Epithelial cell of esophagus (primary cell): ENCODE measurements at regions not wholly inside any gene's neighbourhood (a gene's known extent, or its start where the extent isn't known, plus 50 kb on each side); places are given as distances from the start of the nearest gene placed in this dataset.
A peak's percentile ranks its signal among the peaks of the same experiment; 100 is the strongest.
"Not testable (repeated sequence)": the region's sequence is repeated elsewhere in the genome, so short reads cannot be mapped to it uniquely, and the experiment has no call there.

Source experiments
- DNase-seq: peaks from one replicate; pipeline ENCODE4 v3.0.0; 2010; ENCODE audit warnings: low read depth
- H3K4me3 ChIP-seq: 2 replicates; pipeline ENCODE4 v1.5.1; 2011; ENCODE audit warnings: mild to moderate bottlenecking, low read length, control low read depth
- TF ChIP-seq, protein P1 (sequence below): IDR thresholded peaks from 2 replicates; pipeline ENCODE4 v1.5.1; 2011; ENCODE audit warnings: low read depth, mild to moderate bottlenecking, low read length, control low read depth, inconsistent platforms; ENCODE audit not compliant: insufficient read depth; ENCODE audit errors: missing control alignments

DNA sequence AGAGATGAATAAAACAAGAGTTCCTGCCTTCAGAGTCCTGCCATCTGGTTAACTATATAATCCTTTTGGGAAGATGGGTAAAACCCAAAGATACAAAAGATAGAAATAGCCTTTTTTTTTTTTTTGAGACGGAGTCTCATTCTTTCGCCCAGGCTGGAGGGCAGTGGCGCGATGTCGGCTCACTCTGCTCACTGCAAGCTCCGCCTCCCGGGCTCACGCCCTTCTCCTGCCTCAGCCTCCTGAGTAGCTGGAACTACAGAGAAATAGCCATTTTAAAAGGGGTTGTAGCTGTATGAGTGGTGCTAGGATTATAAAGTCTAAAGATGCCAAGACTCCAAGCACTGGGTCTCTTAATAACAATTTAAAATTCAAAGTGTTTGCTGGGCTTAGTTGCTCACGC, 97.2 kb downstream of the KDR start:
- TF ChIP-seq, protein P1, sequence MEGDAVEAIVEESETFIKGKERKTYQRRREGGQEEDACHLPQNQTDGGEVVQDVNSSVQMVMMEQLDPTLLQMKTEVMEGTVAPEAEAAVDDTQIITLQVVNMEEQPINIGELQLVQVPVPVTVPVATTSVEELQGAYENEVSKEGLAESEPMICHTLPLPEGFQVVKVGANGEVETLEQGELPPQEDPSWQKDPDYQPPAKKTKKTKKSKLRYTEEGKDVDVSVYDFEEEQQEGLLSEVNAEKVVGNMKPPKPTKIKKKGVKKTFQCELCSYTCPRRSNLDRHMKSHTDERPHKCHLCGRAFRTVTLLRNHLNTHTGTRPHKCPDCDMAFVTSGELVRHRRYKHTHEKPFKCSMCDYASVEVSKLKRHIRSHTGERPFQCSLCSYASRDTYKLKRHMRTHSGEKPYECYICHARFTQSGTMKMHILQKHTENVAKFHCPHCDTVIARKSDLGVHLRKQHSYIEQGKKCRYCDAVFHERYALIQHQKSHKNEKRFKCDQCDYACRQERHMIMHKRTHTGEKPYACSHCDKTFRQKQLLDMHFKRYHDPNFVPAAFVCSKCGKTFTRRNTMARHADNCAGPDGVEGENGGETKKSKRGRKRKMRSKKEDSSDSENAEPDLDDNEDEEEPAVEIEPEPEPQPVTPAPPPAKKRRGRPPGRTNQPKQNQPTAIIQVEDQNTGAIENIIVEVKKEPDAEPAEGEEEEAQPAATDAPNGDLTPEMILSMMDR, result no peak
- H3K4me3 ChIP-seq, result no peak overlapping the region
- no peak for DNase-seq

DNA sequence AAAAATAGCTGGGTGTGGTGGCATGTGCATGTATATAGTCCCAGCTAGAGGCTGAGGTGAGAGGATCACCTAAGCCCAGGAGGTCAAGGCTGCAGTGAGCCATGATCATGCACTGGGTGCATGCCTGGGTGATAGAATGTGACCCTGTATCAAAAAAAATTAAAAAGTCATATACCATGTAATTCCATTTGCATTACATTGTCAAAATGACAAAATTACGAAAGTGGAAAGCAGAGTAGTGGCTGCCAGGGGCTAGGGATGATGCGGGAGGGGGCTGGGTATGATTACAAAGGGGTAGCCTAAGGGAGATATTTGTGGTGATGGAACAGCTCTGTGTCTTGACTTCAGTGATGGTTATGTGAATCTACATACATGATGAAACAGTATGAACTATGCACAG, 97.8 kb downstream of the KDR start:
- H3K4me3 ChIP-seq, result no peak overlapping the region
- no peak for DNase-seq
- TF ChIP-seq, protein P1, result no peak

GRCh38 chr4:55025456-55025855, 99.9 kb downstream of the KDR start:
- DNase-seq, result peak; percentile 46
- H3K4me3 ChIP-seq, result not testable (repeated sequence)

DNA sequence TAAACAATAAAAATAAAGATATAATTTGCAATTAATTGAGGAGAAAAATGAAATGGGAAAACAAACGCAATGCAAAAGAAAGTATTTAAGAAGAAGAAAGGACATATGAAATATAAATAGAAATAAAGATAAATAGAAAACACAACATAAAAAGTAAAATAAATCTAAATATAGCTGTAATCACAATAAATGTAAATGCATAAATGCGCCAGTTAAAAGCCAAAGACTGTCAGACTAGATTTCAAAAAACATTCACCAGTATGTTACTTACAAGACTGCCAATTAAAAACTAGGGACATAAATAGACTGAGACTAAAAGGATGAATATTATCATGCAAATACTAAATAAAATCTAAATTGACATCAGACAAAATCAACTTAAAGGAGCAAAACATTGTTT, 102.4 kb downstream of the KDR start:
- TF ChIP-seq, protein P1, result no peak
- no peak overlapping the region for H3K4me3 ChIP-seq
- no peak for DNase-seq

- no peak overlapping the region for H3K4me3 ChIP-seq
- DNase-seq, result no peak
- TF ChIP-seq, protein P1, result no peak
Measured at GRCh38 chr4:55021214-55021613, 104.2 kb downstream of the KDR start.

GRCh38 chr4:55020131-55020530, 105.3 kb downstream of the KDR start:
- DNase-seq, result peak; percentile 56
- no peak overlapping the region for H3K4me3 ChIP-seq
- TF ChIP-seq, protein P1, result no peak

DNA sequence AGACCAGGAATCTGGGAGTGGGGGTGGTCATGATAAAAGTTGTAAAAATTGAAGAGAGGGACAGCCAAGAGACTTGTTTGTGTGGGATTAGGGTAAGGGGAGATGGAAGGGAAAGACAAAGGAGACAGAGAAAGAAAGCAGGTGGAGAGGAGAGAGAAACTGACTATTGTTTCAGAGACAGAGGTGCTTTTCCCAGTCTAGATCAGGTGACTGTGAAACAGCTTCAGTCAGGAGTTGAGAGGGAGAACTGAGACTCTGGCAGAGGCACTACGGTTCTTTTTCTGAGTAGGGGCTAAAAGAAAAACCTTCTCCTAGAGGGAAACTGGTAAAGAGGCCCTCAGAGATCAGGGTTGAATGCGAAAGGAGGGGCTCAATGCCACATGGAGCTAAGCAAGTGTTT, 106.4 kb downstream of the KDR start:
- H3K4me3 ChIP-seq, result no peak overlapping the region
- TF ChIP-seq, protein P1, result no peak
- DNase-seq, result peak; percentile 27

- no peak overlapping the region for H3K4me3 ChIP-seq
- peak; percentile 73 for DNase-seq
- TF ChIP-seq, protein P1, result no peak
Measured at GRCh38 chr4:55018521-55018920, 106.9 kb downstream of the KDR start.
